ENCODE measurements at regions not wholly inside any gene's neighbourhood (a gene's known extent, or its start where the extent isn't known, plus 50 kb on each side); places are given as distances from the start of the nearest gene placed in this dataset.

DNA sequence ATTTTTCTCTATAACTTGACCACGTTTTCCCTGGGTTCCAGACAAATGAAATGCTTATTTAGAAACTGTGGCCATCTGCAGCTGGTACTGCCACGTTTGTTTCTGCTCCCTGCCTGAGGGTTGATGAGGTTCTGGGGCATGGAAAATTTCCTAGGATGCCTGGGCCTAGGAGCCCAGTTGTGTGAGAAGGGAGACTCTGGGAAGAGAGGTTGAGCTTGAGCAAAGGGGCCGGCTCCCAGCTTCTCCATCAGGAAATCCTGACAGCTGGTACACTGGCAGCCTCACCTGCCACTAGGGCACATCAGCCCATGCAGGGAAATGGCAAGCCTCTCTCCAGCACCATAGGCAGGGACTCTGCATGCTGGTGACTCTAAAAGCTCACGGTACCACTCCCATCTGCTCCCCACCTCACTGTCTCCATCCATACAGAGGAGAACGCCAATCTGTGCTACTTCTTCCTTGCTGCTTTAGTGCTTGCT lies 165.4 kb upstream of the PPP2R3A start:
- DNase-seq (ENCODE audit: low spot score), result no peak

DNA sequence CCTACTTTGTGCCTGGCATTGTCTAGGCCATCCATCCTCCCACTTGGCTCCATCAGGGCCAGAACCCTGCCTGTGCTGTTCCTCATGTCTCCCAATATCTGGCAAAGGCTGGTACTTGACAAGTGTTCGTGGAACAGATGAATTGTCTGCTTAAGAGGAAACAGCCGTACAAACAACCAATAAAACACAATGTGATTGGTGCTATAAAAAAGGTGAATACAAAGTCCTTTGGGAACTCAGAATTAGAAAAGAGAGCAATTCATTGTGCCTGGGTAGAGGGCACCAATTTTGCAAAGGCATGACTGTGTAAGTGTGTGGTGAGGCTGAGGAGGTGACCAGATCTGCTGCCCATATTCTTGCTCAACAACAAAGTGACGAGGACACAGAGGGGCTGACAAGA lies 164.5 kb upstream of the PPP2R3A start:
- no peak for DNase-seq (ENCODE audit: low spot score)

DNA sequence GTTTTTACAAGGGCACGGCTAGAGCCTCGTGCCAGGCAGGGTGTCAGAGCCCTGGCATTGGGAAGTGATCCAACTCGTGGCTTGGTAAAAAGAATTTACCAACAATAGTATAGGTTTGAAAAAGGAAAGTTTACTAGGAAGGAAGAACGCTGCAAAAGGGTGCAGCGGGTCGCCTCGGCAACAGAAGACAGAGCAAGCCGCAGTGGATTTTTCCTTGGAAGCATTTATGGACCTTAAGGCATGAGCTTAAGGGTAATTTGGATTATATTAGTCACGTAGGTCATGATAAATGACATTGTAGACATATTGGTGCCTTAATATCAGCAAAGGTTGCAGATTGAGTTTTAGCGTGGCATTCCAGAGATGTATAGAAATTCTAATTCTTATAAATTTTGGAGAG lies 163.4 kb upstream of the PPP2R3A start:
- DNase-seq (ENCODE audit: low spot score), result no peak

DNA sequence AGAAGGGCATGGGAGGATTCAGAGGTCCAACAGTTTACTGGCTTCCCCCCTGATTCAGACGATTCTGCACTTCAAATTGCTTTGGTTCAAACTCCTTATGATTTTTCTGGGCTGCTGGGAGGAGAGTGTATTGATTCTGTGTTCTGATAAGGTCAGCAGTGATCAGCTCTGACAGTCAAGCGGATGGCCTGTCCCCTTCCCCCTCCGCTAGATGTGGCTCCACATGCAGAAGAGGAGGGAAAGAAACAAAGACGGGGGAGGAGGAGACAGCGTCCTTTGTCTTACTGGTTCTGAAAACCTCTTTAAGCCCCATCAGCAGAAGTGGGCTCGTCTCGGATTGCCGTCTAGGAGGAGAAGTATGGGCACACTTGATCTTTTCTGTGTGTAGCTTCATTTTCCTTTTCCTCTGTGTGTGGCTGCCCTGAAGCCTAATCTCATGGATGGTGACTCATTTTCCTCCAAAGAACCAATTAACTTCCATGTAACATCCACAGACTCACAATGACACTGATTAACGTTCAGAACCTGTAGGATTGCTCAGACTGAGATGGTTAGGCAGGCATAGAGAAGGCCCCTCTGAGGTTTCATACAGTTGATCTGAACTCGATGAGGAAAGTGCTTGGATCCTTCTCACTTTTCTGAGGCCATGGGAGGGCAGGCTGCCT lies 162.4 kb upstream of the PPP2R3A start:
- DNase-seq (ENCODE audit: low spot score), result no peak

DNA sequence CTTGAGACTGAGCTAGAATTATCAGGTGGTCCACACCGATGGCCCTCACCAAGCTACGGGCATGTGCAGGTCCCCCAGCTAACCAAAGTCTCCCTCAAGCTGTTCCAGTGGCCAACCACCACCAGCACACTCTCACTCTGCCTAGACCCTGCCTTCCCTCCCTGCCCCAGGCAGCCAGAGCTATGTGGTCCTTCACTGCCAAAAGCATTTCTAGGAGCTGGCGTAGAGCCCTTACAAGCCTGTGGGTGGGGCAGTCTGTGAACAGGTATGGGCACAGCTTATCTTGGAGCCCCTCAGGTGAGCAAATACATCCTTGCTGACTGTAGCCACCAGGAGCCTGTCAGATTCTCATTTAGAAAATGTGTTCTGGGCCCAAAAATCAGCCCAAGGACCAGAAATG lies 159.8 kb upstream of the PPP2R3A start:
- no peak for DNase-seq (ENCODE audit: low spot score)

DNA sequence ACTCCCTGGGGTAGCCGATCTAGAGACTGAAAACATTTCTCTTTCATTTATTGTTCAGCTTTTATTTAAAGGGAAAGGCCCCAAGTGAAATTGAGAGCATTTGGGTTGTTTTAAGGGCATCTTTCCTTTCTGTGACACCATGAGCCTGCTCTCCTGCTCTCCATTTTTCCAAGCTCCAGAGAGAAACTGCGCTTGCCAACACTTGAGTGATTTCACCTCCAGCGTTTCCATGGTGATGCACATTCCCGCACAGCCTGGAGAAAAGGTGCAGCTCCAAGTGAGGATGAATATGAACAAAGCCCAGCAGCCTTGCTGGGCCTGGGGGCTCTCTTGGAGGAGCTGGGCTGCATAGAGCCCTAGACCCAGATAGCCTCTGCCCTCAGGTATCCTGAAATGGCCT lies 159.2 kb upstream of the PPP2R3A start:
- DNase-seq (ENCODE audit: low spot score), result peak; percentile 56

DNA sequence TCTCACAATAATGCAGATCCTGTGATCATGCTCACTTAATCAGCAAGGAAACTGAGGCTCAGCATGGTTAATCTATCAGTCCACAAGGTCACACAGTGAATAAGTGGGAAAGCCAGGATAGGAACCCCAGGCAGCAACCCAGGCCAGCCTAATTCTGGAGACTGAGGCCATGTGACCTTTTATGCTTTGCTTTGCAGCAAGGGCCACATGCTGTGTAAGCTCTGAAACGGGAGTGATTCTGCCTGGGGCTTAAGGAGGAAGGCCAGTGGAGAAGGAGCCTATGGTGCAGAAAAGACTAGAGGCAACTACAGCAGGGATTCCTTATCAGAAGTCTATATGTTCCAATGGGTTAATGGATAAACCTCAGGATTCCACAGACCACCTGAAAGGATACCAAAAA lies 157.6 kb upstream of the PPP2R3A start:
- DNase-seq (ENCODE audit: low spot score), result no peak

DNA sequence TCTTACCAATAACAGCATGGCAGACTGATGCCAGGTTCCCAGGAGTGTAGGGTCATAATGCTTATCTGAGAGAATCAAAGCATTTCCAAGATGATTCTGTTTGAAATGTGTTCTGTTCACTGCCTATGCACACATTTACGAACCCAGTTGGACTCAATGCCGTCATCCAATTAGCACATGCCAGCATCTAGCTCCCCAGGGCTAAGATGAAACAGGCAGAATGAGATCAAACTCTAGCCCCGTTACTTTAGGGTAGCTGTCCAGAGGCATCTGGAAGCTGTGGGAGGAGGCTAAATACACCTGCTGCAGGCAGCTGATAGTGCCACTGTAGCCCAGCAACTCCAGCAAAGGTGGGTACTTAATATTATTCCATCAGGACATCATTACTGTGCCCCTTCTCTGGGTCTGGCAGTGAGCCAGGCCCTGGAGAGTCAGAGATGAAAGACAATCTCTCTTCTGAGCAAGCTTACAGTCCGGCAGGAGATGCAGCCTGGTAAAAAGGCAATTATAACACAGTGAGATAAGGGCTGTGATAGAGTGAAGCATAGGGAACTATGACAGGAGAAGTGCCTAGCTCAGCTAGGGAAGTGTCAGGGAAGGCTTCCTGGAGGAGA lies 156.4 kb upstream of the PPP2R3A start:
- no peak for DNase-seq (ENCODE audit: low spot score)

DNA sequence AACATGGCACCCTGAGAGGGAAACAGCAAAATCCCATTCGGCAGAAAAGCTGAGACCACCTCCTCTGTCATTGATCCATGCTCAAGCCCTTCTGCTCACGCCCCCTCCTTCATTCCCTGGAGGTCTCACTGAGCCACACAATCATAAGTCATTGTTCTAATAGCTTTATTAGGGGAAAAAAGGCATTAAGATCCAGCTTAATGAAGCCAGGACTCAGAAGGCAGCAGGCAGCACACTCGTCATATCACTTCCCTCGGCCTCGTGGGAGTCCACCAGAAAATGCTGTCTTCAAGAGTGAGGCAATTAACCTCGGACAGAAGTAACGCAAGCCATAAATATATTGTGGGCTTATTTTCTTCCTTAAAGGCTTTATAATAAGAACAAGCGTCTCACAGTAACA lies 153.9 kb upstream of the PPP2R3A start:
- no peak for DNase-seq (ENCODE audit: low spot score)

DNA sequence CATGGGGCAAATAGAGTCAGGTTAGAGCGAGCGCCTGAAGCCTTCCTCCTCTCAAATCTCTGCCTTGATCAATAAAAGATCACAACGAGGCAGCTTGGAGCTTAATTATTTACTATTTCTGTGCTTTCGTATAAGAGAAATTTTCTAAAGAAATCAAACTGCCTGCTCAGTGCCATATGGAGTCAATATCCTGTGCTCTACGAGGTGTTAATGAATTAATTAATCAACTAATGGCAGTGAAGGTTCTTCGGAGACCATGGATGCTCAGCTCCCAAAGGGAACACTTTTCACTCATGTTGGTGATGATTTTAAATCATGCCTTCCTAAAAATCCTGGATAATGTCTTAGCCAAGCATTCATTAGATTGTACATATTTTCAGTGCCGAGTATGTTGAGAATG lies 153.5 kb upstream of the PPP2R3A start:
- DNase-seq (ENCODE audit: low spot score), result no peak

DNA sequence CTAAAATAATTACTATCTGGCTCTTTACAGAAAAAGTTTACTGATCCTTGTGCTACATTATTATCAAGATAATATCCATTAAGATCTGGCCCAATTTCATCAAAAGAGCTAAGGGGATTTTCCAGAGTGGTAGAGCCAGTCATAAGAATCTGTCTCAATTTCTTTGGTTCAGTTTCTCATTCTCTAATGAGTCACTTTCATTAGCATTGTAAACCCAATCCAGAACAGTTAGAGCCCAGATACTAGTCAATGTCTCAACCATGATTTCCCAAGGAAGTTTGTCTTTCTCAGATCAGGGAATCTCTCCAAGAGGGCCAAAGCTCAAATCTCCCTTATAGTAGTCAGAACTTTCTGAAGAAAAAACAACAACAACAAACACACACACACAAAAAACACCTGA lies 131.1 kb upstream of the PPP2R3A start:
- DNase-seq (ENCODE audit: low spot score), result no peak

DNA sequence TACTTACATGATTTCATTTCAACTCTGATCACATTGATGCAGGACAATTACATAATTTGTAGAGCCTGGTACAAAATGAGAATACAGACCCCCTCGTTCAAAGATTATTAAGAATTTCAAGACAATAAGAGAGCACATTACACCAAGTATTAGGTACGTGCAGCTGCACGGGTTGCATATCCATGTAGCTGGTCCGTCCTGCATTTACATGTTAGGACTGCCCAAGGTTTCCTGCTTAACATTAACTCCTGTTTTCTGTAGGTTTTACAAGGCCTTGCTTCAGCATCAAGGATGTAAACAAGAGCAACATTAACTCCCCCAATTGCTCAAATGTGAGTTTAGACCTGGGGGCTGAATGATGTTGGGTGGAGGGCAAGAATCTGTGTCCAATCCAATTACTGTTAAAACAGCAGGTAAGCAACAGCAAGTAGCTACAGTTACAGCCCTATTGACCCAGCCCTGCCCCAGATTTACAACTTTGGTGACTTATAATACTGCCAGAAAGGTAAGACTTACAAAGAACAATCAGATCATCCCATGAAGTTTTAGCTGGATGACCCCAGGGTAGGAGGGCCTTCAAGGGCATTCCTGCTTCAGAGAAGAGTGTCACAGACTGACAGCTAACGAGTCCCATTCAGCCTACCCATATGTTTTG lies 127.4 kb upstream of the PPP2R3A start:
- DNase-seq (ENCODE audit: low spot score), result no peak

DNA sequence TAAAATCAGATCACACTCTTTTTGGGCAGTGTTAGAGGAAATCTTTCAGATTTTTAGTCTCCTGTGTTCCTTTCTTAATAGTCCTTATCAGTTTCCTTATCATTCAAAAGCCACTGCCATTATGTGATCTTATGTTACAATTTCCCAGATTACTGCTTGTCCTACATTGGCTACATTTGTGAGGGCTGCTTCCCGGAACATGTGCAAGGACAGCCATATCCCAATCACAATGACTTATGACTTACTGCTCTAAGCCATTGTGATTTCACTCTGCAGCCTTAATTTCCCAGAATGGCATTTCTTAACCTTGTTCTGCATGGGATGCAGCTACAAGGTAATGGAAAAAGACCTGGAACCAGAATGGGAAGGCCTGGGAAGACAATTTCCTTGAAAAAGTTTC lies 125.1 kb upstream of the PPP2R3A start:
- DNase-seq (ENCODE audit: low spot score), result no peak

DNA sequence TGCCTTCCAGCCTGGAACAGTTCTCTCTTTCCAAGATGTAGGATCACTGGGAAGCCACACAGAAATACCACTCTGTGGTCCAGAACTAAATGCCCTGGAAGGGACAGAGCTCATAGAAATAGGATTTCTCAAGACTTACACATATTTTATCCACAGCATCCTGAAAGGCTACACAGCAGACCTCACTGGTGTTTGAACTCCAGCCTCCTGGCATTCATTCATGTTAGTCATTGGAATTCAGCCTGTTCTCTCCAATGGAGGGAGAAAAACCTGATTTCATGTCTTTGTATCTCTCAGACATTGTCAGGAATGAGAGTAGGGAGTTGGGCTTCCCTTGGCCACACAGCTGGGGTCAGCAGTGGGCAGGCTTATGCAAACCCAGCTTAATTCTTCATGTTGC lies 121.1 kb upstream of the PPP2R3A start:
- DNase-seq (ENCODE audit: low spot score), result no peak

DNA sequence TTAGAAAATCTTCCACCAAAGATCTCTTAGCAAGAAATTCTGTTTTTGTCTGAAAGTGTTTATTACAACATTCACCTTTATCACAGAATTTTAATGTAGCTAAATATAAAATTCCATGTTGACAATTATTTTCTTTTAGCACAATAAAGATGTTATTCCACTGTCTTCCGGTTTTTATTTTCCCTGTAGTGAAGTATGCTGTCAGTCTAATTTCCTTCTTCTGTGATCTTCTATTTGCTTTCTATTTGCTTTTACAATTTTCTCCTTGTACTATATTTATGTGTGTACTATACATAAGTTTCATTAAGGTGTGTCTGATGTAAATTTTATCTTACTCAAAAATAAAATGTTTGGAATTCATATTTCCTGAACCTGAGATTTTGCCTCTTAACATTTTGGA lies 117.5 kb upstream of the PPP2R3A start:
- DNase-seq (ENCODE audit: low spot score), result no peak

DNA sequence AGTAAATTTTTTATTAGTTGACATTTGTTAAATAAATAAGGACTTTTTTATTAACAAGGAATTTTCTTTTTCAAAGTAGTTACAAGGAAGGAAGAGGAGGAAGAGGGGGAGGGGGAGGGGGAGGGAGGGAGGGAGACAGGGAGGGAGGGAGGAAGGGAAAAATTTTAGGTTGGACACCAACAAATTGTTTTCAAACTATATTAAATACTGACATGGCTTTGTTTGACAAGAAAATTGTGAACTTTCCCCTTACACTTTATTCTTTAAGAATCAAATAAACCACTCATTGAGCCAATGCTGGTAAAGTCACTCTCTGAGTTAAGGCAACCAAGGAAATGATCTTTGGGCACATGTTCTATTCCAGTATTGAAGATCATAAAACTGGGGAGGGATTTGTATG lies 115.7 kb upstream of the PPP2R3A start:
- DNase-seq (ENCODE audit: low spot score), result no peak

DNA sequence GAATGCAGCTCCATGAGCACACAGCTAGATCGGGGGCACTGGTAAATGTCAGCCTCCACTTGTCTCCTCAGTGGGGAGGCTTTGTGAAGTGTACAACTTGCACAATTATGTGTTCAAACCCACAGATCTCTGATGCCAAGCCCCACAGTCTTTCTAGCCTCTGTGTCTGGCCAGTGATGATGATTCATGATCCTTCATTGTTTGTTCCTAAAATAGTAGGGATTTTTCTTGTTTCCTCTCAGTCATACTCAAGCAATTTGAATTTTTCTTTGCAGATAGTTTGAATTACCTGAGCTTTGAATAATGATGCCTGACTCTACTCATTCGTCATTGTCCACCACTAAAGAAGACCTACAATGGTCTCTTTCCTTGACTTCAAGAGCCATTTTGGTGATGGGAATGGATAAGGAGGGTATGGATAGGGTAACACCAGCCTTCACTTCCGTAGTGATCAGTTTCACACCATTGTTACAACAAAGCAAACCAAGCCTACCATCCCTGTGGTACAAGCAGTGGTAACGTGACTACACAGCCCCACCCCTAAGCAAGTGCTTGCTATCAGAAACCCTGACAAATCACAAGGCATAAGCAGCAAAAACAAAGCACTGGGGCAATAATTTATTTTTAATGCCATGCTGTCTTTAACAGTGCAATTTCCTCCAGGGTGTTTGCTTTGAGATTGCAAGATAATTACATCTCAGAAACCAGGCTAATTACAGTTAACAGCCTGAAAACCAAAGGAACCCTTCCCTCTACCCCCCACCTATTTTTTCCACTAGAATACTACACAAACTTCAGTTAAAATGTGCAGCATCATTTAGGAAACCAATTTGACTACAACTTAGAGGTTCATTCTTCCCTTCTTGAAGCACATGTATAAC lies 114.1 kb upstream of the PPP2R3A start:
- DNase-seq (ENCODE audit: low spot score), result no peak

DNA sequence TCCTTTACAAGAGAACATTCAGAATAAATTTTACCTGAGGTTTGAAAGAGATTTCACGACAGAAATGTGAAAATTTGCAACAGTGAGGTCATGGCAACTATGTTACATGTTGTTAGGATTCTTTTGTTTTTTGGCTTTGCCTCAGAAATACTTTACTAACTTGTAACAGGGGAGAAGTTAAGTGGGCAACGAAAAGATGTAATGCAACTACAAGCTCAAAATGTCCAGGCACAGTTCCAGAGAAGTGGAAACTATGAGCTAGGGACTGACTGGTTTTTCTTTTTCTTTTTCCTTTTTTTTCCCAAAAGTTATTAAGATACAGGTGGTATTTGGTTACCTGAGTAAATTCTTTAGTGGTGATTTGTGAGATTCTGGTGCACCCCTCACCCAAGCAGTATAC lies 111.5 kb upstream of the PPP2R3A start:
- no peak for DNase-seq (ENCODE audit: low spot score)

DNA sequence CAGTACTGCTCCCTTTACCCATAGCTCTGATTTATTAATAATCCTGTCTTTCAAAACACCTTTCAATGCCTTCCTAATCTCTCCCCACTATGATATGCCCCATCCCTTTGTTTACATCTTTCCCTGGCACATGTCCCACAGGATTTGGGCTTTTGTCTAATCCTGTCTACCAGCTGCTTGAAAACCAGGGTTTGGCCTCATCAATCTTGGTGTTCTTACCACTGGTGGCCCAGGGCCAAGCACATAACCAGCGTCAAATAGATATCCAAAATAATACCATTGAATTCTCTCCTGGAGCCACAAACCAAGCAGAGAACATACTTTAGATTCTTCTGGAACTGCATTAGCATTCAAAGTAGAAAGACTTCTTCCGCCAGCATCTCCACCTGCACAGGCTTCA lies 104.8 kb upstream of the PPP2R3A start:
- DNase-seq (ENCODE audit: low spot score), result no peak

DNA sequence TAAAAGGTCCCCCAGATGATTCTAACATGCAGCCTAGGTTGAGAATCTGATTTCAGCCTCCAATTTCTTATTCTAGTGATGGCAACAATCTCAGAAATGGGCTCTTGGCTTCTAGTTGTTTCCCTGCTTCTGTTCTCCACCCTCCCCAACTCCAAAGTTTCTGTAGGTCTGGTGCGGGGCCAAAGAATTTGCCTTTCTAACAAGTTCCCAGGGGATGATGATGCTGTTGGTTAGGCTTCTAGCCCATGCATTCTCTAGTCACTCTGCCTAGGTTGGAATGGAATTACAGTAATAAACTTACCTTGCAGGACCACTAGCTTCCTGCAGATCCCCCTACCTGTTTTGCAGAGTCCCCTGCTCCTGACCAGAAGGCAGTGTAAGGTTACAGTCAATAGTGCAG lies 103.2 kb upstream of the PPP2R3A start:
- DNase-seq (ENCODE audit: low spot score), result no peak

DNA sequence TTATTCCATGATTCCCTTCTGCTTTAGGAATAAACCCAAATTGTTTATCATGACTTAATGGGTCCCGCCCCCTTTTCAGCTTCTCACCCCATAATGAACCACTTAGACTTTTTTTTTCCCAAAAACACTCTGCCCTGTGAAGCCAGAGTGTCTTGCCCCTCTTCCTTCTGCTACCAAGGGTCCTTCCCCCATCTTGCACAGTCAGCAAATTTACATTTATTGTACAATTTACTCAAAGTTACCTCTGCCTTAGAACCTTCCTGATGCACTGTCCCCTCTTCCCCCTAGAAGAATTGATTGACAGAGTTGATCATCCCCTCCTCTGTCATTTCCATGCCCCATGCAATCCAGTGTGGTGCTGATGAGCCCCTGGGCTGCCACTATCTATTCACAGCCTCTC lies 101.5 kb upstream of the PPP2R3A start:
- DNase-seq (ENCODE audit: low spot score), result no peak

DNA sequence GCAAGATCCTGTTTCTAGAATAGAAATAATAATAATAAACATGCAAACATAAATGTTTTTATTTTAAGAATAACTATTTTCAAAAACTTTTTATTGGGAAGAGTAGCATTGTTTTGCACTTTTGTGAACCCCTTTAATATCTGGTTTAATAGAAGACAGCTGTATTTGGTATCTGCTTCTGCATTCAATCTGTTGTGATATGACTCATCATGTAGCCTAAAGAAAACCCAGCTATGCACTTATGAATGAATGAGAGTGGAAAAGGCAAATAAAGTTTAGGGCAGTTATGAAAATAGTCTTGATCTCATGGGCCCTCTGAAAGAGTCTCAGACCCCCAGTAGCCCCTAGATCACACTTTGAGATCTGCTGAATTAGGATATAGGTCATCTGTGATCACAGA lies 100.4 kb upstream of the PPP2R3A start:
- no peak for DNase-seq (ENCODE audit: low spot score)

DNA sequence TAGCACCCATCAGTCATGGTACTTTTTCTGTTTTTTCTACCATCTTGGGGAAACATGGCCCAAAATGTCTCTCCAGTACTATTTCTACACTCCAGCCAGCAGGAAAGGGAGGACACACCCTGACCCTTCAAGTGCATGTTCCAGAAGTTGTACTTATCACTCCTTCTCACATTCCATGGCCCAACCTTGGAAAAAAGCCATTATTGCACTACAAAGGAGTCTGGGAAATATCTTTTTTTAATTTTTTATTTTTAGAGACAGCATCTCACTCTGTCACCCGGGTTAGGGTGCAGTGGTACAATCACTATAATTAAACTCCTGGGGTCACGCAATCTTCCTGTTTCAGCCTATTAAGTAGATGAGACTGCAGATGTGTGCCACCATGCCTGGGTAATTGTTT lies 100.0 kb upstream of the PPP2R3A start:
- no peak for DNase-seq (ENCODE audit: low spot score)

All from Ammon's horn (tissue), 1 donor.